ENCODE measurements at regions not wholly inside any gene's neighbourhood (a gene's known extent, or its start where the extent isn't known, plus 50 kb on each side); places are given as distances from the start of the nearest gene placed in this dataset.

DNA sequence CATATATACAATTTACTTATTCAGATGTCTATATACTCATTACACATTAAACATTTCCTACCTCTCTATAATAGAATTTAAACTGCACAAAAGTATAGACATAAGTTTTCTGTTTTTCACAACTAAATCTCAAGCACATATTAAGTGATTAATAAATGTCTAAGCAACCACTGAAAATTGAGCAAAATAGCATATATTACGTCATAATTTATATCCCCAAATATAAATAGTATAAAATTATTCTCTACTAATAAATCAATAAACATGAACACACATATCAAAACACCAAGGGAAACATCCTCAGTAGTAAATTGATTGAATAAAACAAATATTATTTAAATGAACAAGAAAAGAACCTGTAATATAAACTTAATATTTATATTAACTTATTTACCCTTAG lies 865.1 kb downstream of the CDH18 start:
- TF ChIP-seq POLR2A (IDR thresholded peaks at IDR 0.05; ENCODE audit: low read depth, low read length) (no peak), RFX5 (IDR thresholded peaks at IDR 0.05; ENCODE audit: low read depth, low read length) (no peak), MAZ (IDR thresholded peaks at IDR 0.05; ENCODE audit: borderline replicate concordance, low read depth, low read length) (no peak), CEBPB (IDR thresholded peaks at IDR 0.05; ENCODE audit: low read depth, low read length) (no peak)
- TF ChIP-seq, protein P1, sequence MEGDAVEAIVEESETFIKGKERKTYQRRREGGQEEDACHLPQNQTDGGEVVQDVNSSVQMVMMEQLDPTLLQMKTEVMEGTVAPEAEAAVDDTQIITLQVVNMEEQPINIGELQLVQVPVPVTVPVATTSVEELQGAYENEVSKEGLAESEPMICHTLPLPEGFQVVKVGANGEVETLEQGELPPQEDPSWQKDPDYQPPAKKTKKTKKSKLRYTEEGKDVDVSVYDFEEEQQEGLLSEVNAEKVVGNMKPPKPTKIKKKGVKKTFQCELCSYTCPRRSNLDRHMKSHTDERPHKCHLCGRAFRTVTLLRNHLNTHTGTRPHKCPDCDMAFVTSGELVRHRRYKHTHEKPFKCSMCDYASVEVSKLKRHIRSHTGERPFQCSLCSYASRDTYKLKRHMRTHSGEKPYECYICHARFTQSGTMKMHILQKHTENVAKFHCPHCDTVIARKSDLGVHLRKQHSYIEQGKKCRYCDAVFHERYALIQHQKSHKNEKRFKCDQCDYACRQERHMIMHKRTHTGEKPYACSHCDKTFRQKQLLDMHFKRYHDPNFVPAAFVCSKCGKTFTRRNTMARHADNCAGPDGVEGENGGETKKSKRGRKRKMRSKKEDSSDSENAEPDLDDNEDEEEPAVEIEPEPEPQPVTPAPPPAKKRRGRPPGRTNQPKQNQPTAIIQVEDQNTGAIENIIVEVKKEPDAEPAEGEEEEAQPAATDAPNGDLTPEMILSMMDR (conservative IDR thresholded peaks at IDR 0.05; ENCODE audit: low read depth, low read length), result no peak

Measured in IMR-90 (cell line).